Cardiac muscle cell (in vitro differentiated cells and primary cell): ENCODE measurements at regions not wholly inside any gene's neighbourhood (a gene's known extent, or its start where the extent isn't known, plus 50 kb on each side); places are given as distances from the start of the nearest gene placed in this dataset.

Experiments
- DNase-seq, 2 donors: peaks; one replicate each; pipeline versions ENCODE4 v3.0.0 to v3.0.0-alpha.2; 2010 to 2017; ENCODE audit warnings: low read depth in 1 of 2, low spot score in 1 of 2
- H3K27ac ChIP-seq: fragments of 200-600 bp; sonication (generic); 2 replicates; pipeline ENCODE4 v1.5.1; 2016
- H3K27me3 ChIP-seq: fragments of 200-600 bp; sonication (generic); 2 replicates; pipeline ENCODE4 v1.6.0; 2016; ENCODE audit warnings: control low read depth
- H3K36me3 ChIP-seq: fragments of 200-600 bp; sonication (generic); 2 replicates; pipeline ENCODE4 v1.5.1; 2016; ENCODE audit warnings: control low read depth
- H3K4me1 ChIP-seq: fragments of 200-600 bp; sonication (generic); 2 replicates; pipeline ENCODE4 v1.8.1; 2017; ENCODE audit warnings: low read depth, mild to moderate bottlenecking, mixed run types
- H3K4me3 ChIP-seq: fragments of 200-600 bp; sonication (generic); 2 replicates; pipeline ENCODE4 v1.5.1; 2016; ENCODE audit warnings: mild to moderate bottlenecking
- H3K9me3 ChIP-seq: fragments of 200-600 bp; sonication (generic); 2 replicates; pipeline ENCODE4 v1.5.1; 2017; ENCODE audit warnings: low read depth, mild to moderate bottlenecking, control low read depth
- TF ChIP-seq, protein P1 (sequence below): IDR thresholded peaks from 2 replicates; pipeline ENCODE4 v1.5.1; 2012; ENCODE audit warnings: low read depth, mild to moderate bottlenecking, low read length

DNA sequence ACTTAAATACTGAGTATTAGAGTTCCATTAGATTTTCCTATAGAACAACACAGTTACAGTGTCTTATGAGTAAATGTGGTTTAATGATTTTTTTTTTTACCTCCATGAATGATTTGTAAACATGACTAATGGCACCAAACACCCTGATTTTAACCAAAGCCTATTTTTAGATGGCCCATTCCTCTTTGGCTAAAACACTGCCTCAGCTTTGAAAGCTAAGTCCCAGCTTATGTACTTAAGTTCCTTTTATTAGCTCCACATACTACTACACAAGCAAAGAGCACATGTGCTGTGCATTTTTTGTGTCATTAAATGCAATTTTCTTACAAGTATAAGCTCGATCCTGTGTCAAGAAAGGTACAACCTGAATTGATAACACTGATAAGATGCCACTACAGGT, 575.6 kb upstream of the PITX2 start:
- Histone ChIP-seq H3K9me3 (no peaks in the 10 kb centered on the region), H3K27ac (no peak overlapping the region), H3K36me3 (no peaks in the 10 kb centered on the region), H3K4me1 (no peaks in the 10 kb centered on the region), H3K27me3 (no peaks in the 10 kb centered on the region), H3K4me3 (no peak overlapping the region)
- DNase-seq, result no peak
- TF ChIP-seq, protein P1, sequence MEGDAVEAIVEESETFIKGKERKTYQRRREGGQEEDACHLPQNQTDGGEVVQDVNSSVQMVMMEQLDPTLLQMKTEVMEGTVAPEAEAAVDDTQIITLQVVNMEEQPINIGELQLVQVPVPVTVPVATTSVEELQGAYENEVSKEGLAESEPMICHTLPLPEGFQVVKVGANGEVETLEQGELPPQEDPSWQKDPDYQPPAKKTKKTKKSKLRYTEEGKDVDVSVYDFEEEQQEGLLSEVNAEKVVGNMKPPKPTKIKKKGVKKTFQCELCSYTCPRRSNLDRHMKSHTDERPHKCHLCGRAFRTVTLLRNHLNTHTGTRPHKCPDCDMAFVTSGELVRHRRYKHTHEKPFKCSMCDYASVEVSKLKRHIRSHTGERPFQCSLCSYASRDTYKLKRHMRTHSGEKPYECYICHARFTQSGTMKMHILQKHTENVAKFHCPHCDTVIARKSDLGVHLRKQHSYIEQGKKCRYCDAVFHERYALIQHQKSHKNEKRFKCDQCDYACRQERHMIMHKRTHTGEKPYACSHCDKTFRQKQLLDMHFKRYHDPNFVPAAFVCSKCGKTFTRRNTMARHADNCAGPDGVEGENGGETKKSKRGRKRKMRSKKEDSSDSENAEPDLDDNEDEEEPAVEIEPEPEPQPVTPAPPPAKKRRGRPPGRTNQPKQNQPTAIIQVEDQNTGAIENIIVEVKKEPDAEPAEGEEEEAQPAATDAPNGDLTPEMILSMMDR, result no peak

DNA sequence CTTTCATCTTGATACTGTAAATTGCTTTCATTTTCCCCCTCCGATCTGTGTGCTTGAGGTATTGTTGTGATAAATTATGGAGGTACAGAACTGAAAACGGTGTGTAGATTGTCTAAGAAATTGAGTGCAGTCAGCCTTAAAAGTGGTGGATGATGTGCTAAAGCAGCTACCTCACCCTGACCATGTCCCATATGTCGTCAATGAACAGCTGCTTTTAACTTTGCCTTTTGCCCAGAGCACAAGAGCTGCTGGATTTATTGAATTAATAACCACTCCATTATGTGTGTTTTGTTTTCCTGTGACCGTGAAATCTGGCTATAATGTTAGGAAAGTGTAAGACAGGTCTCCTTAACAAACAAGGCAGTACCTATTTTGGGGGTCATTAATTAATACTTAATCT, 581.9 kb upstream of the PITX2 start:
- no peak for DNase-seq
- H3K27ac ChIP-seq, result no peak overlapping the region
- no peaks in the 10 kb centered on the region for H3K4me1 ChIP-seq
- H3K9me3 ChIP-seq, result no peaks in the 10 kb centered on the region
- H3K36me3 ChIP-seq, result no peaks in the 10 kb centered on the region
- H3K27me3 ChIP-seq, result no peaks in the 10 kb centered on the region
- H3K4me3 ChIP-seq, result no peak overlapping the region
- TF ChIP-seq, protein P1, result no peak

DNA sequence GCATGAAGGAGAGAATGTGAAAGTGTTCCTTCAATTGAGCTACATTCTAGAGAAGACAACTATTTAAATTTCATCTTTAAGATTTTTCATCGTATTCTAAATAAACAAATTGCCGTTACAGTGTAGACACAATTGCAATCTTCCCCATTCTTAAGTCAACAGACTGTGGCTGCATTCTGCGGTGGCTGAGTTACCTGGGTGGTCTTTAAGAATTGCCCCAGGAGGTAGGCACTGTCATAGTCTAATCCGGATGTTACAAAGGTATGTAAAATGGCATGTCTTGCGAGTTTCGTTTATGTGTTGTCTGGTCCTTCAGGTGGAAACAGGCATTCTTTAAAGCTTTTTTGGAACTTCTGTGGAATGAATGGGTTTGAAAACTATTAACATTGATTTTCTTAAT, 586.1 kb upstream of the PITX2 start:
- no peaks in the 10 kb centered on the region for H3K4me1 ChIP-seq
- H3K9me3 ChIP-seq, result no peaks in the 10 kb centered on the region
- H3K27me3 ChIP-seq, result no peaks in the 10 kb centered on the region
- H3K27ac ChIP-seq, result no peak overlapping the region
- TF ChIP-seq, protein P1, result no peak
- DNase-seq, result no peak
- H3K36me3 ChIP-seq, result no peaks in the 10 kb centered on the region
- no peak overlapping the region for H3K4me3 ChIP-seq

DNA sequence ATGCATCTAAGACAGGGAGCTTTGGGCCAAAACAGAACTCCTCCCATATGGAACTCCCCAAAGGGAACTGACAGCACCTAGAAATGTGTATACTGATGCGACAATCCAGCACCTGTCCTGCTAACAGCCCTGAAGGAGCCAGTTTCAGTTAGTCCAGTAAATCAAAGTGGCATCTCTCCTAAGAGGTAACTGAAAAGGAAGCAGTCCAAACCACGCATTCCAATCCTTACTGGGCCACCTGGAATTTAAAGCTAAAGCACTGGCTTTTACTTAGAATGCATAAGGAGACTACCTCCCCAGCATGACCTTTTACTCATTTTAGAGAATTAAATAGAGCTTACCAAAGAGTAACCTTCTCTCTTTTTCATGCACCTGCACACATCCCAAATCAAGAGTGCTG, 586.8 kb upstream of the PITX2 start:
- H3K27me3 ChIP-seq, result no peaks in the 10 kb centered on the region
- H3K4me1 ChIP-seq, result no peaks in the 10 kb centered on the region
- no peak for DNase-seq
- no peak overlapping the region for H3K27ac ChIP-seq
- TF ChIP-seq, protein P1, result no peak
- no peak overlapping the region for H3K4me3 ChIP-seq
- no peaks in the 10 kb centered on the region for H3K36me3 ChIP-seq
- H3K9me3 ChIP-seq, result no peaks in the 10 kb centered on the region

DNA sequence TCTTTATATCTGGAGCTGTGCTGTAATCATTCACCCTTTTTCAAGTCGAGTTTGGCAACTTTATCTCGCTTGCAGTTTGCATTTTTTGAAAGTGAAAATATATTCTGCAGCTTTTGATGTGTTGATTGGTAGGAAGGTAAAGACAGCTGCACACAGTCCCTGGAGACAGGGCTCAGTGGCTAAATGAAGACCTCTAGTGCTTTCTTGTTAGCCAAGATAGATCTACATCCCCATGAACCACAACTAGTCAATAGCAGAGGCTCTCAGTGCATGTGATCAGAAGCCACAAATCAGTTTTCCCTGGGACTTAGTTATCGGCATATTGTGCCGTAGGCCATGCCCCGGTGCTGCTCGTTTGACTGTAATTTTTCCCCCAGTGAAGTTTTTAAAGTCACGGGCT, 587.7 kb upstream of the PITX2 start:
- Histone ChIP-seq H3K9me3 (no peaks in the 10 kb centered on the region), H3K27me3 (no peaks in the 10 kb centered on the region), H3K36me3 (no peaks in the 10 kb centered on the region), H3K27ac (no peak overlapping the region), H3K4me1 (no peaks in the 10 kb centered on the region), H3K4me3 (no peak overlapping the region)
- TF ChIP-seq, protein P1, result no peak
- no peak for DNase-seq

DNA sequence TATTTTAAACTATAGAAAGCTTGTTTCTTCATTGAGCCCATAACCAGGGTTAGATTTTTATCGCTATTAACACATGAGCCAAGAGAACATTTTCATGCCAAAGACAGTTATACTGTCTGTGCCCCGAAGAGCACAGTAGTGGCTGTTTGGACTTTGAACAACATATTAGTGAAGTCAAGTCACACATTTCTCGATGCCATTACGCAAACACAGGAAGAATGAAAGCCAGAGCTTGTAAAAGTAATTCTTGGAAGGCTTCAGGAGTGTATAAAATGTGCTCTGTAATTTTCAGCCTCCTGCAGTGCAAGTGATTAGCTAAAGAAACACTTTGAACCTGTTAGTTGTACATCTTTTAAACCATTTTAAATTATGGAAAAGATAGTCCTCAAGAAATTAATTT, 590.7 kb upstream of the PITX2 start:
- TF ChIP-seq, protein P1, result no peak
- Histone ChIP-seq H3K27me3 (no peaks in the 10 kb centered on the region), H3K36me3 (no peaks in the 10 kb centered on the region), H3K27ac (no peak overlapping the region), H3K4me3 (no peak overlapping the region), H3K4me1 (no peaks in the 10 kb centered on the region), H3K9me3 (no peaks in the 10 kb centered on the region)
- no peak for DNase-seq
